HPDE6-E6E7 (cell line): ENCODE measurements at regions not wholly inside any gene's neighbourhood (a gene's known extent, or its start where the extent isn't known, plus 50 kb on each side); places are given as distances from the start of the nearest gene placed in this dataset.

Source experiments
- DNase-seq: peaks from one replicate; pipeline ENCODE4 v3.0.0; 2011; ENCODE audit warnings: missing footprints; ENCODE audit errors: extremely low spot score

DNA sequence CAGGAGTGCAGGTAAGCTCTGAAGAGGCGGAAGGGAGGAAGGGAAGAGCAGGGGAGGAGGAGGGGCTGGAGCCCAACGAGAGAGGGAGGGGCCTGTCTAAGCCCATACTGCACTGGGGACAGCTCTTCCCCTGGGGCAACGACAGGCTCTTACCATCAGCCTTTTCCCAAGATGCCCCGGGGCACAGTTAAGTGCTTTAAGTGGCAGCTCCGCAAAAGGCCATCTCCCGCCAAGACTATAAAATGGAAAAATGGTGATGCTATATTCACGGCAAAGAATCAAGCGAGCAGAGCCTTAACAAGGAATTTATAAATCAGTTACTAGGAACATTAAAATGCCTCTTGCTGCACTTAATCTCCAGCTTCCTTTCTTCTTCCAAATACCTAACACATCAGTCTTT lies 110.2 kb upstream of the NLRP1 start:
- no peak for DNase-seq

DNA sequence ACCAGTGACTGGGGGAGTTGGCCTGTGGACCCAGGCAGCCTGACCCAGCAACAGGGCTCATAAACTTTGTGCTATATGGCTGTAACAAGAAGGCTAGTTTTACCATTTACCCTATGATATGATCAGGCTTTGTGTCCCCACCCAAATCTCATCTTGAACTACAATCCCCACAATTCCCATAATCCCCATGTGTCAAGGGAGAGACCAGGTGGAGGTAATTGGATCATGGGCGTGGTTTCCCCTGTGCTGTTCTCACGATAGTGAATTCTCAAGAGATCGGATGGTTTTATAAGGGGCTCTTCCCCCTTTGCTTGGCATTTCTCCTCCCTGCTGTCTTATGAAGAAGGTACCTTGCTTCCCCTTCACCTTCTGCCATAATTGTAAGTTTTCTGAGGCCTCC lies 111.2 kb upstream of the NLRP1 start:
- DNase-seq, result no peak

DNA sequence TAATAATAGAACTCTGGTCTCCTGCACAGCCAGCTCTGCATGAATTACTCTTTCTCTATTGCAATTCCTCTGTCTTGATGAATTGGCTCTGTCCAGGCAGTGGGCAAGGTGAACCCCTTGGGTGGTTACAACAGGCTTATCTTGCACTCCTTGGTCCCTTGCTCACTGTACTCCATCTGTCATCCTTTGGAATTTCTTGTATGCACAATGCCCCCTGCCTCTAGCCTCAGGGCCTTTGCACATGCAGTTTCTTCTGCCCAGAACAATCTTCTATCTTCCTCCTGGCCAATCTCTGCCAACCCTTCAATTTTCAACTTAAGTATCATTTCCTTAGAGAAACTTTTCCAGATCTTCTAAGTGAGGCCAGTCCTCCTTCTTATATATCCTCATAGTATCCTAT lies 114.7 kb upstream of the NLRP1 start:
- DNase-seq, result no peak

DNA sequence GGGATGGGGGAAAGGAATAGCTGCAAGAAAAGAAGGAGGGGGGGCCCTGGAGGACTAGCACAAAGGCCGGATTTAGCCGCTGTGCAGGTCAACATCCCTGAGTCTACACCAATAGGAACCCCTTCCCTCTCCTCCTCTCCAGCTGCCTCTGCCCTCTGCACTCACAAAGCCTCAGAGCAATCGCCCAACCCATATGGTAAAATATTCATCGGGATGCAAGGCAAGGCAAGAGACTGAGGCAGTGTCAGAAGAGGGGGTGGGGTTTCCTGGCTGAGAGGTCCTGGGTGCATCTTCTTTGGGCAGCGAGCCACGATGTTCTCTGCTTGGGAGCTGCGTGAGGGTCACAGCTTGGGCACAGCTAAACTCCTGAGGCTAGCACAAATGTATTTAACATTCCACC lies 115.5 kb upstream of the NLRP1 start:
- DNase-seq, result no peak

DNA sequence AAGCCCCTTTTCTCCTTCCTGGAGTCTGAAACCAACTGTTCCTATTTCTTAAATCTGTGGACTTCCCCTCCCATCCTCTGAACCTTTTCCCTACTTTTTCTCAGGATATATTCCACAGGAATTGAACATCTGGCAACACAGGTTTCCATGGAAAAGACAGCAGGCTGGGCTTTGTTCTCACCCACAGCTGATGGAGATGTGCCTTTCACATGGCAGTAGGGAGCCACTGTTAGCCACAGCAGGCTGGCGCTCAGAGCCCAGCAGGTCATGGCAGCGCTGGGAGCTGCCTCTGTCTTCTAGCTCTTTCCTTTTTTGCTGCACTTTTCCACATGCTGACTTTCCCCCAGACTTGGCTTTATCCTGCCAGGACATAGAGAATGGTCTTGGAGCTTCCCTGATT lies 116.4 kb upstream of the NLRP1 start:
- DNase-seq, result no peak

DNA sequence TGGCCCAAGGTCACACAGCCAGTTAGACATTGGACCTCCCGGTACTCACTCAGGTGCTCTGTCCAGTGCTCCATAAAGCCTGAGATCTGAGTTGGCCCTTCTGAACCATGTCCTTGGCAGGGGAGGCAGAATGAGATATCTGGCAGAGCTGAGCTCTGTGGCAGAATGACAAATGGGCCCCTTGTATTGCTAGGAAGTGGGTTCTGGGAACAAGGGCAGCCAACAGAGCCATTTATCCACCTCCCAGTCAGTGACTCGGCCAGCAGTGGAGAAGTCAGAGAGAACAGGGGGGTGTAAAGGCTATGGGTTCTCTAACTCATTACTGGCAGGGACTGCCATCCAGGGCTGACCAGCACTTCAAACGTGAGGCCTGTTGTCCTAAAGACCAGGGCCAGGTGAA lies 117.1 kb upstream of the NLRP1 start:
- no peak for DNase-seq

DNA sequence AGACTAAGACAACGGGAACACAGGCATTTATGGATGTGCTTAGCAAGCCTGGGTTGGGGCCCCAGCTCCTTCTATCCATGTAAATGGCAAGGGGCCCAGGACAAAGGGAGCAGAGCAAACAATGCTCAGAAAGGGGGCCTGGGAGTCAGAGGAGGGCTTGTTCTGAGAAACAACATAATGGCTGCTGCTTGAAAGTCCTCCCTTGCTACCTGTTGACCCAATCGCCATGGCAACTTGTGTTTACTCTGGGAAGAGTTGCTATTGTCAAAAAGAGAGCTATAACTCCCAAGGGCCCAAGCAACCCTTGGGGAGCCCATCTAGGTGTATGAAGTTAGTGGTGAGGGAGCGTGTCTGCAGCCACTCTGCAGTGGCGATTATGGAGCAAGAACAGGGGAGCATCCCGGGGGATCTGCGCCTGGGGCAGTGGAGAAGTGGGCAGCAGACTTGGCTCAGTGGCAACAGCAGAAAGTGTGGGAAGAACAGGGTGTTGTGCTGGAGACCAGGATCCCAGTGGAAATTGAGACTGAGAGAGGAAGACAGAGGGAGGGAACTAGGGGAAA lies 118.7 kb upstream of the NLRP1 start:
- no peak for DNase-seq

DNA sequence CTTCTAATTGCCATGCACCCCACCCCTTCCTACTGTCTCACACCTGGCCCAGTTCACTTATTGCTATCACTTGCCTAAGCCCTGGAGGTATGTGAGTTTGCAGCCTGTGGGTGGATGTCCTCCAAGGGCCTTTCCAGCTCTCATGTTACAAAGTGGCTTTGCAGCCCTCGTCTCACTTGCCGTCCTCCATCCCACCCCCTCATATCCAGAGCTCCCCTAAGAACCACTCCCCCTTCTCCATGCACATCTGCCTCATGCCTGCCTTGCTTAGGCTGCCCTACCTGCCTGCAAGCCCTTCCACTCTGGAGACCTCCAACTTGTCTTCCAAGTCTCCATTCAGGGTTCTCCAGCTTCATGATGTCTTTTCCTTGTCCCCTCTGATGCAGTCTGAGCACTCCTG lies 119.4 kb upstream of the NLRP1 start:
- DNase-seq, result no peak

DNA sequence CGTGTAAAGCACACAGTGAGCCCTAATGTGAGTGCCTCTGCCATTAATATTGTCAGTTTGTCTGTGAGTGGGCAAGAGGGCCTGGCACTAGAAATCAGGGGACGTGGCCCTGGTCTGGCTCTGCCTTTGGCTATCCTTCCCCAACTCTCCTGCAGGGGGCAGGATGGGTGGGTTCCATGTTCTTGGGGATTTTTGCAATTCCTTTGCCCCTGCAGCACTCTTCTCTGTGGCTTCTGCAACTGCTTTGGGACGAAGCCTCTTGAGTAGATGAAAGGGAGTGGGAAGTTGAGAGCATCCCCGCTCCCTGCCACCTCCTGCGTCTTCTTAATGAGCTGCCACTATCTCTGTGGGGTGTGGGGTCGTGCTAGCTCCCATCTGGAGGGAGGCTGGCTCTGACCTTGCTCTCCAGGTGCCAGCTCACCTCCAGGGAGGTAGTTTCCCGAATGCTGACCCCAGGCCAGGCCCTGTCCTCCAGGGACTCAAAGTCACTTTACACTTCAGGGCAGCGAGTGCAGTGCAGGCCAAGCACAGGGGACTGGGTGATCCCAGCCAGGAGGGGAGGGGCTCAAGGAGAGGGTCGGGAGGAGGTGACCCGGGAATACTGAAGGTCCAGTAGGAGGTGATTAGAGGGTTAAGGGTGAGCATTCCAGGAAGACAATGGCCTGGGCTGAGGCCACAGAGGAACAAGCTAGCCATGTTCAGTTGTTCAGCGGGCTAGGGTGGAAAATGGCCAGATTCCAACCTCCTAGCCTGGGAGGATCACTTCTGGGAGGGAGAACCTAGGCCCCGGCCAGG lies 121.0 kb upstream of the NLRP1 start:
- DNase-seq, result no peak

DNA sequence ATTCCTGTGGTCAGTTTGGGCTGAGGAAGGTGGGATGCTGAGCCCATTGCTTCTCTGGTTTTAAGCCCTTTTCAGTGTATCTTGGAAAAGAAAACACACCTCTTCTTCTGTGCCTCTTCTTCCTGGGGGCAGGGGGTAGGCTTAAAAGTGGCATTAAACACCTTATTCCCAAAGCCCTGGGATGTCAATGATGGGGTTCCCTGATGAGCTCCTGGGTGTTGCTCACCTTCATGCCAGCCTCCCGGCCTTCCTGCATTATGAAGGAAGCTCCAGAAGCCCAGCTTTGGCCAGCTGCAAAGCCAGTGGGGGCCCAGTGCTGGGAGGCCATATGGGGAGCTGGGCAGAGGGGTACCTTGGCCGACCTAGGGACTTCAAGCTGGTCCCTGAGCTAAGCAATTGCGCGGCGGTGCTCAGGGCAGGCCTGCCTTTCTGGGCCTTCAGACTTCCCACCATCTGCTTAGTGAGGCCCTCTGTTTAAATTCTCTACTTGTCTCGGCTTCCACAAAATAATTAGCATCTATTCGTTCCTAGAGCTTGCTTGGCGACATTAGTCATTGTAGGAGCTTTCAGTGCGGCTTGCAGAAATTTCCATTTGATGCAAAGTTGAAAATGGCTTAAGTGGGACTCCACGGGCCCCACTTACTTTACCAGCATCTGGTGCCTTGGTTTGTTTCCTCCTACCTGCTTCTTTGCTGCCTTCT lies 121.7 kb upstream of the NLRP1 start:
- no peak for DNase-seq

DNA sequence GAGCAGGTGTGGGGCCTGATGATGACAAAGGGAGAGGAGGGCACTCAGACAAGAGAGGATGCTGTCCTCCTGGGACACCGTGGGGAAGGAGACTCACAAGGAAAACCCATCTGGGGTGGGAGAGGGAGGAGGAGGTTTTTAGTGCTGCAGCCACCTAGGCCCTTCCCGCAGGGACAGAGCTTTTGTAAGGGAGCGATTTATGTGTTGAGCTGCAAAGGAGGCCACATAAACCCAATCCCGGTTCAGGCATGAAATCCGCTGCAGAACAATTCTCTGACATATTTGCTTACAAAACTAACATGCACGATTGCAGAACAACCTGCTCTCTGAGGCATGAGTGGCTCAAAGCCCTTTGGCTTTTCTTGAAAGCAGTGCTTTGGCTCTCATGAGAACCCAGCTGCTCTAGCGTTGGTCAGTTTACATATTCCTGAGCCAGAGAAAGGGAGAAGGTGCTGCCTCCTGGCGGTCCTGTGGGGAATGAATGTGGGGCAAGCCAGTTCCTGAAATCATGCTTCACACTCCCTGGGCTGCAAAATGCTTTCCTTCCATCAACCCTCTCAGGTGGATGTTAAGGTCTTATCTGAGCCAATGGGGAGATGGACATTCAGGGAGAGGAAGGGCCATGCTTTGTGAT lies 122.4 kb upstream of the NLRP1 start:
- peak; percentile 11 for DNase-seq

DNA sequence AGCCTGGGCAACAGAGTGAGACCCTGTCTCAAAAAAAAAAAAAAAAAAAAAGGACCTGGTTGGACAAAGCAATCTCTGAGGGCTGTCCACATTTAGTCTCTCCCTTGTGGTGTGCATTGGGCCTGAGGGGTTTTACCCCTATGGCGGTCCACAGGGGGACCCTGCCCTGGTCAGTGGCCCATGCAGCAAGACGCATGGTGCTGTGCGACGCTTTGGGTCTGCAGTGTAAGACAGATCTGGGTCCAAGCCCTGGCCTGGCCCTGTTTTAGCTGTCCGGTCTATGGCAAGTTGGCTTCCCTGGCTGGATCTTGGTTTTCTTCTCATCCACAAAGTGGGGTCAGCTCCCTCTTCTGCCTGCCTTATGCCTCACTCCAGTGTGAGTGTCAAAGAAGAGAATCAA lies 123.2 kb upstream of the NLRP1 start:
- DNase-seq, result no peak

DNA sequence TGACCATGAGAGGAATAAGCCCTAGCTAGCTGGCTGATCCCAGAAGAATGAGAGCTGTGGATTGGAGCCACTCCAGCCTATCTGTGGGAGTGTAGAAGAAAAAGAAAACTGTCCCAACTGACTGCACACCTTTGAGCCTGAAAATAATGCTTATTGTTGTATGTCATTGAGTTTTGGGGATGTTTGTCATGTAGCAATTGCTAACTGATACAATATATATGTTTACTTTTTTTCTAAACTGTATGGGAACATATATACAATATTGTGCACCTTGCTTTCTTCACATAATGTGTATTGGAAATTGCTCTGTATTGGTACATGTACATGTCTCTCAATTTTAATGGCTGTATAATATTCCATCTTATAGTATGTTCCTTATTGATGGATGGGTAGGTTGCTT lies 124.0 kb upstream of the NLRP1 start:
- DNase-seq, result no peak

DNA sequence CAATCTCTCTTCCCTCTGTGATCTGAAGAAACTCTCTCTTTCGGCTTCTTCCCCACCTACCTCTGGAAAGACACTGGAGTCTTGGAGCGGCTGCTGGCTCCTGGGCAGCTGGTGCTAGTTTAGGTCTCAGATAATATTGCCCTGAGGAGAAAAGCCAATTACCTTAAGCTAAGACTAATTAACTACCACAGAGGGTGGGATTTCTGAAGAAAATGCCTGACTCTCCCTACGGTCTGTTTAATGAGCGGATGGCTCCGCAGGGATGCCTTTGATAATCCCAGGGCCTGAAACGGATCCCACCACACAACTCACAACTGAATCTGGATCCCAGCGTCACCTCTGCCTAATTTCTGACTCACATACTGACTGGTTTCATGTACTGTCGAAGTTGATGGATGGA lies 127.0 kb upstream of the NLRP1 start:
- DNase-seq, result no peak

DNA sequence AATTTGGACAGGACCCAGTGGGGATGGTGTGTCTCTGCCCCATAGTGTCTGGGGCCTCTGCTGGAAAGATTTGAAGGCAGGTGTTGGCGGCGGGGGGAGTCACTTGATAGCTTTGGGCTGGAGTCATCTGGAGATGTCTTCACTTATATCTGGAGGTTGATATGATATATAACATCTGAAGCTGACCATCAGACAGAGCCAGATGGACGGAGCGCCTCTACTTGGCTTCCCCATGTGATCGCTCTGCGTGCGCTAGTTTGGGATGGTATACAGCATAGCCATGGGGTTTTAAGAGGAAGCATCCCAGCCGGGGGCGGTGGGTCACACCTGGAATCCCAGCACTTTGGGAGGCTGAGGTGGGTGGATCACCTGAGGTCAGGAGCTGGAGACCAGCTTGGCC lies 130.7 kb upstream of the NLRP1 start:
- DNase-seq, result no peak

DNA sequence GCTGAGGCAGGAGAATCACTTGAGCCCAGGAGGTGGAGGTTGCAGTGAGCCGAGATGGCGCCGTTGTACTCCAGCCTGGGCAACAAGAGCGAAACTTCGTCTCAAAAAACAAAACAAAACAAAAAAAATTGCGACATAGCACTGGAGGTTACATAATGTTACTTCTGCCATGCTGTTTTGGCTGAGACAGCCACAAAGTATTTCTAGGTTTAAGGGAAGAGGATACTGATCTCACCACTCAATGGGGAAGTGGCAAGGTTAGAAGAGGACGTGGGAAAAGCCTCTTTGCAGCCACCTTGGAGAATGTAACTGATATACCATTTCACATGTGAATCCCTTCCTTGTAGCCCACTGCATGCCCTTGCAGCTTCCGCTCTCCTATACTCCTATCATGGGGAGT lies 131.2 kb upstream of the NLRP1 start:
- DNase-seq, result no peak

DNA sequence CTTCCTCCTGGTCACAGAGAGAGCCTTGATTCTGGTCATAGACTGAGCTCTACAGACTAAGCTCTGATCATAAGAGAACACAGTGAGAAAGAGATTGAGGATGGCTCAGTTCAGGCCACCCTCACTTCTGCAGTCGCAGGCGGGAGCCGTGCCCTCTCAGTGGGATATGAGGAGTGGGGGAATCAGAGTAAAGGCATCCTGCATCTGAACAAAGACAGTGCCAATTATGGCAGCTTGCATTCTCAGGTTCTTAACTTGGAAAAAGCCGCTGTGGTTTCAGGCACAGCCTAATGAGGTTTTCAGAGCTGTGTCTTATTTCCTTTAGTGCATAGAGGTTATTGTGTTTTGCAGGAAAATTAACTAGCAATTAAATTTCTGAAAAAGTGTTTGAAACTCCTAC lies 134.4 kb upstream of the NLRP1 start:
- no peak for DNase-seq

DNA sequence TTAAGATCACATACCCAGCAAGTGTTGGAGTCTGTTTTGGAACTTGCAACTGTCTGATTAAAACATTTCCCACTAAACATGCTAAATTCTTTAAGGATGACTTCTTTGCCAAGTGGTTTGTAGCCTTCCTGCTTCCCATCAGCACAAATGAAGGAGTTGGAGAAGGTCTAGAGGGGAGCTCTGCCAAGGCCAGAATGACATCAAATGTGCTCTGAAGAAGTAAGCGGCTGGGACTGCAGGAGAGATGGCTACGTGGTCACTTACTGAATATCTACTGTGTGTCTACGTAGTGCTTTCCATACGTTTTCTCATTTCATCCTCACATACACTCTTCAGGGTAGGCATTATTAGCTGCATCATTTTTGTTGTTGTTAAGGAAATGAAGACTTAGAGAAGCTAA lies 135.7 kb upstream of the NLRP1 start:
- no peak for DNase-seq

DNA sequence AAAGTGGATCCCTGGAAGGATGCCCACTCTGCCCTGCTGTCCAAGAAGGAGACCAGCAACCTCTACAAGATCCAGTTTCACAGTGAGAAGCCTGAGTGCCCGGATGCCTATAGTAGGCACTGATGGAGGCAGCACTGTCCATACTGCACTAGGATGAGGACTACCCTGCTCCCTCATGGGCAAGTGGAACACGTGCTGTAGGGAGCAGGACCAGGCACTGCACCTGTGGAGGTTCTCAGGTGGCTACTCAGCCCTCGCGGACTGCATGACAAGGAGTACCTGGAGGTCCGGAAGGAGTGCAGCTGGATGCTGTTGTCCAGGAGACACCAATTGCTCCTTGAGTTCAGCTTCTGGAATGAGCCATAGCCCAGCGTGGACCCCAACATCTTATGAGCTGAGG lies 146.1 kb upstream of the NLRP1 start:
- DNase-seq, result no peak

DNA sequence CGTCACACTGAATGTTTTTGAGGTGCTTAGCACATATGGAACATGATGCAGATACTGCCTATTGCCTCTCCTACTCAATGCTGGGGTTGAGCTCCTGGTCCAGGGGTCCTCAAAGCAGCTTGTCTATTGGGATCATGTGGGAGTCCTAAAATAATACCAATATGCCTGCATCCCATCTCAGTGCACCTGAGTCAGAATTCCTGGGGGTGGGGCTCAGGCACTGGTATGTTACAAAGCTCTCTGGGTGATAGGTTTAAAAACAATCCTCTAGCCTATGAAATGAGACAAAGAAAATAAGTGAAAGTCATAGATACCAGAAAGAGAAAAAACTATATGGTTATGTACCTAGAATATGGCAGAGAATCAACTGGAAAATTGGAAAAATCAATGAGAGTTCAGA lies 156.6 kb upstream of the NLRP1 start:
- no peak for DNase-seq

DNA sequence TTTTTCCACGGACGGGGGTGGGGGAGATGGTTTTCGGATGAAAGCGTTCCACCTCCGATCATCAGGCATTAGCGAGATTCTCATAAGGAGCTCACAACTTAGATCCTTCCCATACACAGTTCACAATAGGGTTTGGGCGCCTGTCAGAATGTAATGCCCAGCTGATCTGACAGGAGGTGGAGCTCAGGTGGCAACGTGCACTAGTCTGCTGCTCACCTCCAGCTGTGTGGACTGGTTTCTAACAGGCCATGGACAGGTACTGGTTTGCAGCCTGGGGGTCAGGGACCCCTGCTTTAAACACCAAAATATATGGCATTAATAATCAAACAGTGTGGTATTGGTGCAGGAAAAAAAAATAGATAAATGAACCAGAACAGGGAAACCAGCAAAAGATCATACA lies 157.5 kb upstream of the NLRP1 start:
- DNase-seq, result no peak

DNA sequence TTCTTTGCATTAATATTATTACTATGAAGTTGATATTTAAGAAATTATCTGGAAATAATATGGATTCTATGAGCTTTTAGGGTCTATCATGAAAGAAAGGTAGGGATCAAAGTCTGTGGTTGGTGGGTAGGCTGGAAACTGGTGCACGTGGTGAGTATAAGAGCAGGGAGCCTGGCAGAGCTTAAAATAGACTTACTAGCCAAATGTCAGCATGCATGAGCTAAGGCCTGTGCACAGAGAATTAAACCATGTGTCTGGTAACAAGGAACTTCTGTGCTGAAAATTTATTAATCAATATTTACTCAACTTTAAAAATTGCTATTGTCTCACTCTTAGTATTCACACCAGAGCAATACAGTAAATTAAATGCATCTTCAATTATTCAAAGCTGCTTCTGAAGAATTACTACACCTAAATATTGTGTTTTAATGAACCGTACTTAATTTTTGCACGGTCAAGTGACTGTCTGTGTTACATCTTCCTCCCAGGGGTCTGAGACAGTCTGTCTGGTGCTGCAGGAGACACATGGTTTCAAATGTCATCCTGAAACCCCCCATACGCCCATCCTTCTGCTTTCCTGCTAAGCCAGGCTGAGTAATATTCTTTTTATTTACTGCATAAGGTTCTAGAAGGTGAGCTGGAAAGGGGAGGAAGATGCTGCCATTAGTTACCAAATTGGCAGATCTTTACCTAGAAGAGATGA lies 161.0 kb upstream of the NLRP1 start:
- DNase-seq, result no peak
